Fibroblast of skin of left quadriceps (primary cell): ENCODE measurements at regions not wholly inside any gene's neighbourhood (a gene's known extent, or its start where the extent isn't known, plus 50 kb on each side); places are given as distances from the start of the nearest gene placed in this dataset.
"Not testable (repeated sequence)": the region's sequence is repeated elsewhere in the genome, so short reads cannot be mapped to it uniquely, and the experiment has no call there.

Experiments used
- DNase-seq, 2 experiments: peaks; one replicate each; pipeline ENCODE4 v3.0.0-alpha.2; 2013; ENCODE audit warnings: low read depth in 2 of 2

DNA sequence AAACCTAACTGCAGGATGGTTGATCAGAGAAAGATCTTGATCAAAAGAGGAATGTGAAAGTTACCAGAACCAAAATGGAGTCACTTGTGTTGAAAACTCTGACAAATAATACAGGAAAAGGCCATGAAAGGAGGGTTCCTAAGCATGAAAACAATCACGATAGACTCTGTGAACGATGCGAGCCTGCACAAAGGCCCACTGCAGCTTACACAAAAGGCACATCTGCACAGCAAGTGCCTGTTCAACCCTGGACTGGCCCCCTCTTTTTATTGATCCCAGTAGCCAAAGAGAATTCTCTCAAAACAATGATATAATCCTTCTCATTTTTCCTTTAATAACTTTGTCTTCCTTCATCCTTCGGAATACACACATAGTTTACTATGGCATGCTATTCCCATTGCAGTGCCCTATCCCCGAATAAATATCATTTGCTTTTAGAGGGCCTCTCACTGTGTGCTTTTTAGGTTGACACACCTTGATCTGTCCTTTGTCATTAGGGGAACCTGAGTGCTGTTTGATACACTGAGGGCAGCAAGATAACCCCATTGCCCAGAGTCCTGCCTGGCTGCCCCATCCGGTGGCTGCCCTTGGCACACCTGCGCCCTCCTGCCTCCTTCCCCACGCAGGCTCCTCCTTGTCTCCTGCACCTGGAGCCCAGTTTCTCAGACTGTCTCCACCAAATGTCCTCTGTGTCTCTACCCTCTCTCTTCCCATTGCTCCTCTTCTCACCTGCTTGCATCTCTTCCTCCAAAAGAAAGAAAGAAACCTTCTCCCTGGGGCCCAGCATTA, 98.3 kb upstream of the FRMD1 start:
- DNase-seq, result no peak

DNA sequence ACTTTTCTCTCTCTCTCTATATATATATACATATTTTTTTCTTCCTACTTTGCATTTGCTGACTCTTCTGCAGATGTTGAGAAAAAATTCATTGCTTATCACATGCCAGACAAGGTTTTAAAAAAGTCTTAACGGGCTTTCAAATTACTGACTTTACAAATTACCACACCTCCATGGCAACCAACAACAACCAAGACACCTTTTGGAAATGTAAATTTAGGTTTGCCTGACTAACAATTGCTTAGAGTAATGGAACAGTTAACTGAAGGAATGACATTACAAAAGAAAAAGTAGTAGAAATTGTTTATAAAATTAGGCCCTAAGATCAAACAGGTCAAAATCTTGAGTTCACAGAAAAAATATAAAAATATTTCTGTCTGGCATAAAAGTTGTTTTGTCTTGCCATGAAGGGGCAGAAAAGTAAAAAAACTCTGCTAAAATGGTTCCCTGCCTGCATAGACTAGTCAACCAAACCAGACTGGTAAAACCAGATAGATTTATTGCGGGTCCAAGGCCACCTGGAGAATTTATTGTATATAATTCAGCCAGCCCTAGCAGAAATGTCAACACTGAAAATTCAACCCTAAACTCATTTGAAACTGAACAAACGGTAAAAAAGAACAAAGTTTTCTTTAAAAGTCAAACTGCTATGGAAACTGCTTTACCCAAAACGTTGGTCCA, 92.8 kb upstream of the FRMD1 start:
- no peak for DNase-seq

DNA sequence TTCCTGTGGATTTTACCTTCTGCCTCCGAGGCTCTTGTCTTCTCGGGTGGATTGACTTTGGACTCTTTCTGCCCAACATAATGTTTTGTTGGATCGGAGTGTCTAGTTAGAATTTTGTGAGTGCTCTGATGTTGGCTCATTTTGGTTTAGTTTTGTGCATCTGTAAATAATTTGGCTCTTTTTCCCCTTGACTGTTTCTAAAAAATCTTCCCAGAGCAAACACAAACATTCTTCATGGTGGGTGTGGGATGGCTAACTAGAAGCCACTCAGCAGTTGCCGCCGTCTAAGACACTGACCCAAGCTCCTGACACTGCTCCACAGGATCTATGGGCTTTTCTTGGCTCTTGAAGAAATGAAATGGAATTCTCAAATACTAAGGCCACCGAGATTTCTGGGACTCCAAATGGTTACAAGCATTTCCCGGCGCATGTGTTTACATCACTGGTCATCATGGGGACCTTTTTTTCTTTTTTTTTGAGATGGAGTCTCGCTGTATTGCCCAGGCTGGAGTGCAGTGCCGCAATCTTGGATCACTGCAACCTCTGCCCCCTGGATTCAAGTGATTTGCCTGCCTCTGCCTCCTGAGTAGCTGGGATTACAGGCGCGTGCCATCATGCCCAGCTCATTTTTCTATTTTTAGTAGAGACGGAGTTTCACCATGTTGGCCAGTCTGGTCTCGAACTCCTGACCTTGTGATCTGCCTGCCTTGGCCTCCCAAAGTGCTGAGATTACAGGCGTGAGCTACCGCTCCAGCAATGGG, 92.0 kb upstream of the FRMD1 start:
- no peak for DNase-seq

DNA sequence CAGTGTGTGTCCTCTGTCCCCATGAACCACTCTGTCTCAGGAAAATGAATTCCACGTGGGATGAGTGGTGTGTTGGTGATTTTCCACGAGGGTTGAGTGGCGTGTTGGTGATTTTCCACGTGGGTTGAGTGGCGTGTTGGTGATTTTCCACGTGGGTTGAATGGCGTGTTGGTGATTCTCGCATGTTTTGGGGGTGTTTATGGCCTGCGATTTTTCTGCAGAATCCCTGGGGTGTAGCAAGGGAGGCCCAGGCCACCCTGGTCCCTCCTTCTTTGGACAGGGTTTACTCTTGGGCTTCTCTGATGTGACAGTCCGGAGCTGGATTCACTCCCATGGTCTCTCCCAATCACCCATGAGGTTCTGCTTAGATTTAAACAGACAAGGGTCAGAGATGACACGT, 90.6 kb upstream of the FRMD1 start:
- DNase-seq, result no peak

DNA sequence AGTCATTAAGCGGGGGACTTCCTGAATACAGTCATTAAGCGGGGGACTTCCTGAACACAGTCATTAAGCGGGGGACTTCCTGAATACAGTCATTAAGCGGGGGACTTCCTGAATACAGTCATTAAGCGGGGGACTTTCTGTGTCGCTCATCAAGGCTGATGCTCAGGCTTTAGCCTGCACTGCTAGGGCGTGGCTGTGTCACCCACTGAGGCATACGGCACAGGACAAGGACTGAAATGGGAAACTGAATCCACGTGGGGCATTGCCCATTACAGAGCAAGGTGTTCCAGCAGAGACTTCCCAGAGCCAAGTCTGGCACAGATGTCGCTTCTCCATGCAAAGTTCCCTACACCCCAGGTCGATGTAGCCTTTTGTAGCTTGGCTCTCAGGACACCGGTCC, 89.9 kb upstream of the FRMD1 start:
- DNase-seq, result not testable (repeated sequence)

DNA sequence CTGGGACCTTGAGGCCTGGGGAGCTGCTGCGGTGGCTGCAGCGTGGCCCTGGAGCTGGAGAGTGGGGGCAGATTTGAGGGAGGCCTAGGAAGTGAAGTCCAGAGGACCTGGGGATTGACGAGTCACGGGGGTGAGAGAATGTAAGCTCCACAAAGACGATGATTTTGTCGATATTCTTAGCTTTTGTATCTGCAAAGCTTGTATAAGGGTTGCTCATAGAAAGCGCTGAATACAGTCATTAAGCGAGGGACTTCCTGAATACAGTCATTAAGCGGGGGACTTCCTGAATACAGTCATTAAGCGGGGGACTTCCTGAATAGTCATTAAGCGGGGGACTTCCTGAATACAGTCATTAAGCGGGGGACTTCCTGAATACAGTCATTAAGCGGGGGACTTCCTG, 89.3 kb upstream of the FRMD1 start:
- not testable (repeated sequence) for DNase-seq

DNA sequence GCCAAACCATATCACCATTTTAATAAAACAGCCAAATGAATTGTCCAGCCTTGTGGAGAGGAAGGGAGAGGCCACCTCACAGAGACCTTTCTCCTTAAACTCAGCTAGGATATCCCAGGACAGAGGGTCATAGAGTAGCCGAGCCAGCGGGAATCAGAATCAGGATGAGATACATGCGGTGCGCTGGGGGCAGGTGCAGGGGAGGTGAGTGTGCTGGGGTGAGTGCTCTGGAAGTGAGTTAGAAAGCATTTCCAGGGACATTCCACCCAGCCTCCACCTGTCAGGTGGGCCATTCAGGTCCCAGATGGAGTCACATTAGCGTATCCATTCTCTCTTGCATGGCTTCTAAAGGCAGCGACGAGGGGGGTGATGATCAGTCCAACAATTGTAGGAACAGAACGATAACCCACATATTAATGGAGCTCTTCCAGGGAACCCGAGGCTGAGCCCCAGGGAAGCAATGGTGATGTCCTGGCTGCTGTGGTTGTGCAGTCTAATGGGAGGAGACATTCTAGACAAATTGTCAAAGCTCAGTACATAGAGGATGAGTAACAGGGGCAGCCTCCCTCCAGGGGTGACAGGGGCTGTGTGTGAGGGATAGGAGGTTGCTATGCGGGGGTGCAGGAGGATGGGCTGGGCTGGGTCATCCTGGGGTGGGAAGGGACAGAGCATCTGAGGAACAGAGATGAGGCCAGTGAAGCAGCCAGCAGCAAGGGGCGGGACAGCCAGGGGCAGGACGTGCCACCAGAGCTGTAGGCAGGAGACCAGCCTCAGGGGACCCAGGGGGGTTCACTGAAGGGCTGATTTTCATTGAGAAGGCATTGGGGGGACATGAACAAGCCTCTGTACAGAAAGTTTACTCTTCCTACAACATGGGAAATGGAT, 88.7 kb upstream of the FRMD1 start:
- DNase-seq, result no peak

DNA sequence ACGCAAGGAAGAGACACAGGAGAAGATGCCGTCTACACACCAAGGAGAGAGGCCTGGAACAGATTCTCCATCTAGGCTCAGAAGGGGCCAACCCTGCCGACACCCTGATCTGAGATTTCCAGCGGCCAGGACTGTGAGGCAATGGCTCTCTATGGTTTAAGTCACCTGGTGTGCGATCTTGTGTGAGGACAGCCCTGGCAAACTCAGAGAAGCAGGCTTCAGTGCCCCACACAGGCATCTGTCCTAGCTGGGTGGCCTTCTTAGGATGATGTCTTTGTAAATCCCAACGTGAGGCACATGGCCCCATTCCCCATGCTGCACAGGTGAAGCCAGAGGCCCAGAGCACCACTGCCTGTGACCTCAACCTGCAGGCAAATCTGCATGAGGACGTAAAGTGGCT, 87.6 kb upstream of the FRMD1 start:
- DNase-seq, result no peak

DNA sequence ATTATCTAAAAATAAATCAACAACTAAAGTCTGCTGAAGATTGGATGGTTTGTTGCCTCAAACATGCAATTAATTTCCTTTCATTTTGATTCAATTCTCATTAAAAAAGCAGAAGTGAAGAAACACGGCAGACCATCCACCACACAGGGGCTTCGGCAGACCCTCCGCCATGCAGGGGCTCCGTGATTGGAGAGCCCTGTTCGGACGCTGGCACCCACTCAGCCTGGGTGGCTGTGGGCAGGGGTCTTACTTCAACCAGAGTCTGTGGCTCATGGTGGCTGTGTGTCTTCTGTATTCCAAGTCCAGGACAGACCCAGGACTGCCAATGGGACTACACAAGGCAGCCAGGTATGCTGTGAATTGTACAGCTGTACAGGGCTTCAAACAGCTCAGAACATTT, 86.9 kb upstream of the FRMD1 start:
- DNase-seq, result no peak

DNA sequence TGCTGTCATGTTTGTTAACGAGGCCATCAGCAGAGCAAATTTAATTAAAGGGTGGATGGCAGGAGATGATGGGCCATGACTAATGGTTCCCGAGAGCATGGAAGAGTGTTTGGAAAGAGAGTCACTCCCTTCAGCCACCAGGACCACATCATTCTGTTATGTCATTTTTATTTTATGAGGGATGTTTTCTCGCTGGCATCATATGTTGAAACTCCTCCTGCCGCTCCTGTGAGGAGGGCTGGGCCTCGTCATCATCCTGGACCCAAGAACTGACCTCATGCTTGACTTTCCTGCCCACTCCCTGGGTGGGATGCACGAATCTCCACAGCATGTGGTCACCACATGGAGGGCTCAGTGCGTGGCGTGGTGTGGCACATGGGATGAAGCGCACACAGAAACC, 86.4 kb upstream of the FRMD1 start:
- peak in 1 of 2 experiments; percentile 22 for DNase-seq

DNA sequence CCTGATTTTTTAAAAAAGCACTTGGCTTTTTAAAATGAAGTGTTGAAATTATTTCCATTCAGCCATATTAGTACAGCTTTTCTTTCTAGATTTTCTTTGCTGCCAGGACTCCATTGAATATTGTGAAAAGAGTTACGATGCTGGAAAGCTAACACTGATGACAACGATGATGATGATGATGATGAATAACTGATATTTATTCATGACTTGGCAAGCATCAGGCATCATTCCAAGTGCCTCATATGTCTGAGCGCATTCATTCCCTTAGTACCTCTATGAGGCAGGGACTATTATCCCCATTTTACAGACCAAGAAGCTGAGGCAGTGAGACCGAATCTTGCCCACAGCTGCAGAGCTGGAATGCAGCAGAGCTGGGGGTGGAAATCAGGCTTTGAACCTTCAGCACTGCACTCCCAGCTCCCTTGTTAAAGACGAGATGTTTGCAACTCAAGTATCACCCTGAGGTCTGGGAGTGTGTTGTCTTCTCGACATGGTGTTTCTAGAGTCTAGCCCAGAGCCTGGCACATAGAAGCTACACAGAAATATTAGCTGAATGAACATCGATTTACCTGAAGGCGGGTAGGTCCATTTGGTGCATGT, 85.5 kb upstream of the FRMD1 start:
- DNase-seq, result no peak

DNA sequence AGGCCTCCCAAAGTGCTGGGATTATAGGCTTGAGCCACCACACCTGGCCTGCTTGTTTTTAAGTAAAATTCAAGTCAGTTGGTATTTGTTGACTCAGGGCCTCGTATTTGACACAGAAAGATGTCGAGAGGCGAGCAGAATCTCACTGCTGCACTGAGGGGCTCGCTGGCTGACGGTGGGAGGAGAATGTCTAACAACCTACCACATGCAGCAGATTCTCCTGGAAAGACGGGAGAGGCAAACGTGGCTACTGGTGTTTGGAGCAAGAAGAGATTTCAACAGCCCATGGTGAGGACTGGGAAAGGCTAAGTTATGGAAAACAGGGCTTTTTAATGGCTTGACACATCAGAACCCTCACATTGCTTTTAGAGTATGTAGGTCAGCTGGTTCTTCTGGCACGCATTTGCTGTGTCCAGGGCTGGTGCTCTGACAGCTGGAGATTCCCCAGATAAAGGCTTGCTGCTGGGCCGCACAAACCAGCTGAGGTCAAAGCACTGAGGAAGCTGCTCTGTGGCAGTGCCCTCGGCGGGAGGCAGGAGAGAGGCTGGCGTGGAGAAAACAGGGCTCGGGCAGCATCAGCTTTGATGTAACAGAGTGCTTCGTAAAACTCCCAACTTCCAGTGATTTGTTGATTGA, 84.2 kb upstream of the FRMD1 start:
- DNase-seq, result no peak

DNA sequence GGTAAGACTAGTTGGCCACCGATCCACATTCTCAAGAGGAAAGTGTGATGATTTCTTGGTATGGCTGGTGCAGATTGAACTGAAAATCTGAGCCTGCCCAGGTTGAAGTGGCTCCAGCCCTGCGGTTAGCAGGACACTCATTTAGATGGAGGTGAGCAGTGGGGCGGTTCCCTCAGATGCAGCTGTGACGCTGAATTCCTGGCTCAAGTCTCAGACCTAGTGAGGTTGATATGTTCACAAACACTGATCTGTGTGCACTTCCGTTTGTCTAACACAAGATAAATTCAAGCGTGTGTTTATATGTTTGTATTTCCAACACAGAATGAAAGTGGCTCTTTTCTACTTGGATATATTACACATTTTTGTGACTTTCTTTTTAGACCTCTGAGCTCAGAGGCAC, 83.4 kb upstream of the FRMD1 start:
- no peak for DNase-seq

DNA sequence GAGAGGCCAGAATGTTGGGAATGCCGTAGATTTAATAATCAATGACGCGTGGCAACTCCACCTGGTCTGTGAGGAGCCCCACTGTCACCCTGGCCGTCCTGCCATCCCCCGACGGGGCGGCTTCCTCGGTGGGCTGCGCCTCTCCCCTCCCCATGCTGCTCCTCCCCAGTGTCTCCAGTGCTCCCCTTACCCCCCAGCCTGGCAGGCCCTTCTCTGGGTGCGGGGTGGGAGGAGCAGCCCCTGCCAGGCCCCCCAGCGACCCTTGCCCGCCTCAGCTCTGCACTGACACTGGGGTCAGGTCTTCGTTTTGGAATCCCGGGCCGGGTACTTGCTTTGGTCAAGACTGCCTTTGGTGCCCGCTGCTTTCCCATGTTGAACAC, 82.3 kb upstream of the FRMD1 start:
- no peak for DNase-seq

DNA sequence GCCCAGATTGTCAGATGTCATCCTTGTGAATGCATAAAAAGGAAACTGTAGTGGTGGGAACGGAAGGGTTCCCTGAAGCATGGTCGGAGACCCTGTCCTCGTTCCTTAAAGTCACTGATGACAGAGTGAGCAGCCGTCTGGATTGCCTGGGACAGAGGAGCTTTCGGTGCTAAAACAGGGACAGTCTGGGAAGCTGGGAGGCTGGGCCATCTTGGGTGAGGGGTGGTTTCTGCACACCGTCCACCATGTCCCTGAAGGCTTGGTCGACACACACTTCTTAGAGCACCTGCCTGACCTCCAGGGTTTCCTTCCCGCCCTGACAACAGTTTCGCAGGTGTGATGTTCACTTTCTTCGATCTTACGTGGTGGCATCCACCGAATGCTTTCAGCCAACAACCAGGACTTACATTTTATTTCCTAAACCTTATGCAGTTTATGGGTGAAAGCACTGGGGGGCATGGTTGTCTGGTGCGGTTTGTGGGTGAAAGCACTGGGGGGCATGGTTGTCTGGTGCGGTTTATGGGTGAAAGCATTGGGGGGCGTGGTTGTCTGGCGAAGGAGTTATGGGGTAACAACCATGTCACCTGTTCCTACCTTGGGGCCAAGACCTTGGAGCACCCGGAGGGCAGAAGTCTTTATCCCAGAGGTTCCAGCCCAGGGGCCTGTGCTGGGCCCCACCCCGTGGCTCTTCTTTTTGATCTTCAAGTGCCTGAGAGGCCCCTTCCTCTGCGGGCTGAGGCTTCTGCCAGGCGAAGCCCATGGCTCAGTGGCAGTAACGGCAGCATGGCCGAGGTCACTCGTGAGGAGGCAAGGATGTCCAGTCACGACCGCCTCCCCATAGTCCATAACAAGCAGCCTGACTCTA, 81.7 kb upstream of the FRMD1 start:
- DNase-seq, result no peak

DNA sequence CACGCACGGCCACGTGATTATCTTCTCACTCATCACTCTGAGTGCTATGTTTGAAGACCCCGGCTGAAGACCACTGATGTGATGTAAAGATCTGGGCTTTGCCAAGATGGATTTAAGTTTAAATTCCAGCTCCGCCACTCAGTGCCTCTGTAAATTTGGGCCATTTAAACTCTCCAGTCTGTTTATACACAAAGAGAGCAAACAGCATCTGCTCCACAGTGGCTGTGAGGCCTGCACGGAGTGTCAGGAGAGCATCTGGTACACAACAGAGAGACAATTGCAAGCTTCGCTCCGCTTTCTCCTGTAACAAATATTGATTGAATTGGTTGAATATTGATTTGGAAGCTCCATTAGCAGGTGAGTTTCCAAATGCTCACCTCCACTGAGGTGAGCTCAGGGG, 80.5 kb upstream of the FRMD1 start:
- no peak for DNase-seq

DNA sequence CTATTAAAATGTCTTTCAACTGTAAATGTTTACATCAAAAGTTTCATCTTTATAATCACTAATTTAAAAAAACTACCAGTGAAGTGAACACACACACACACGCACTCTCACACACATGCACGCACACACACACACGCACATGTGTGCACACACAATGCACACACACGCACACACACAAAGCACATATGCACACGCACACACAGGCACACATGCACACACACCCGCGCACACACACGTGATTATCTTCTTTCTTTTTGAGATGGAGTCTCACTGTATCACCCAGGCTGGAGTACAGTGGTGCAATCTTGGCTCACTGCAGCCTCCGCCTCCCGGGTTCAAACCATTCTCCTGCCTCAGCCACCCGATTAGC, 80.0 kb upstream of the FRMD1 start:
- no peak for DNase-seq

DNA sequence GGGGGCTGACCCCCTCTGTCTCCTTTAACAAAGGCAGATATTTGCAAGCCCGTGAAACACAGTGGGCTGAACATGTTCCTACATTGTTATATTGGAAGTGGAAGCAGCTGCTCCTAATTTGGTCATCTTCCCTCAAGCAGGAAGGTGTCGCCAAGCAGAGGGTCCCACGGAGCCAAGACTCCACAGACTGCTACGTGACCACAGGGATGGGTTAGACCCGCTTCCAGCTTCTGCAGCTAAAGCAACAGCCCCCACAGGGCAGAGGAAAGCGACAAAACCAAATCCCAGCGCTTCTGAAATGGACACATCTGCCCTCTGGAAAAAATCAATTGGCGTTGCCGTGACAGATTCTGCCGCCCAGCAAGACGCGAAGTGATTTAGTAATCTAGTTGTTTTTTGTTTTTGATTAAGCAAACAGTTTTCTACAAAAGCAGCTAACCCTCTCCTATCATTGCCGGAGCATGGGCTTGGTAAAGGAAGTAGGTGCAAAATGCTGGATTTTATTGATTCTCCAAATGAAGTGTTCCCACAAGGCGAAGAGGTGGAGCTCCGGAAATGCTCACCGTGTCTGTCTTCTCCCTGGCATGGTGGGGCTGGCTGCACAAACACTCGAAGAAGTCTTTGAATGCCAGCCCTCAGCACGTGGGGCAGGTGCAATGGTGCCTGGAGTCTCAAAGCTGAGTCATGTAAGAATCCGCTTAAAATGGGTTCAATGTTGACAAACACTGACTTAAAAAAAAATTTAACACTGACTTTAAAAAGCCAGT, 79.4 kb upstream of the FRMD1 start:
- no peak for DNase-seq
